Activated CD8-positive, alpha-beta memory T cell treated with anti-CD3 and anti-CD28 coated beads, Interleukin-2, amount 50 U/mL, for 24 hours (primary cell): ENCODE measurements at regions not wholly inside any gene's neighbourhood (a gene's known extent, or its start where the extent isn't known, plus 50 kb on each side); places are given as distances from the start of the nearest gene placed in this dataset.

Experiments
- DNase-seq: peaks from one replicate; pipeline ENCODE4 v3.0.0-alpha.2; 2020; ENCODE audit errors: extremely low read depth

DNA sequence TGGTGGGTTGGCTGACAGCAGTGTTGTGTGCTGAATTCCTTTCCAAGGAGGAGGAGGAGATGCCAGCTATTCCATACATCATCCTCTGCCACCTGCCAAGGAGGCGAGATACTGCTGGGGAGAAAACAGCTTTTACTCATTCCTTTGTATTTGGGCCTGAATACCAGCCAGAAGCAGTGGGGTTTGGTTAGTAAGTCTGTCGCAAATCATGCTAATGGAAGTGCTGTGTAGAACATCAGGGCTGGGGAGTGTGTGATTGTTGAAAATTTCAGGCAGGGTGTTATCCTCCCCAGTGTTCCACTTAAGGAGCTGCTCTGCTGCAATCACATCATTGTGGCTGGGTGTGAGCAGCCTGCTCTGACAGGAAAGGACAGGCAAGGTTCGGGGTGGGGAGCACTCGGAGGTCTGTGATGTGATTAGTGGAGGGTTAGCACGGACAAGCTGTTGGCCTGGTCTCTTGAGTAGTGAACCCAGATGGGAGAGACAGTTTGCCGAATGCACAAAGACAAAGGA is 128.2 kb upstream of the DLX2 start:
- DNase-seq, result no peak

DNA sequence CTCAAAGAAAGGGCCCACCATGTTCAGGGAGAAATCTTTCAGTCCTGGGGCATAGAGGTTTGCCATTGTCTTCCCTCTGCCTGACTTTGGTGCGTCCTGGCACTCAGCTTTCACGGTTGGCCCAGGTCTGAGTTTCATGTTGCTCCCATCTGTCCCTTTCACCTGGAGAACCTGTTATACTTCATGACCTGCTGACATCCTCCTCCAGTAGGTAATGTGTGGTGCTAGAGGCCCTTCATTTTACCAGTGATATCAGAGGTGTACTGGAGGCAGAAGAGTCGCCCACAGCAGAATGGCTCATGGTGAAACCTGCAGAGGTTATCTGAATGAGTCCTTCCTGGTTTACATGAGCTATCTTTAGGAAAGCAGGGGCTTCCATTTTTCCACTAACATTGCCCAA is 128.8 kb upstream of the DLX2 start:
- DNase-seq, result no peak

DNA sequence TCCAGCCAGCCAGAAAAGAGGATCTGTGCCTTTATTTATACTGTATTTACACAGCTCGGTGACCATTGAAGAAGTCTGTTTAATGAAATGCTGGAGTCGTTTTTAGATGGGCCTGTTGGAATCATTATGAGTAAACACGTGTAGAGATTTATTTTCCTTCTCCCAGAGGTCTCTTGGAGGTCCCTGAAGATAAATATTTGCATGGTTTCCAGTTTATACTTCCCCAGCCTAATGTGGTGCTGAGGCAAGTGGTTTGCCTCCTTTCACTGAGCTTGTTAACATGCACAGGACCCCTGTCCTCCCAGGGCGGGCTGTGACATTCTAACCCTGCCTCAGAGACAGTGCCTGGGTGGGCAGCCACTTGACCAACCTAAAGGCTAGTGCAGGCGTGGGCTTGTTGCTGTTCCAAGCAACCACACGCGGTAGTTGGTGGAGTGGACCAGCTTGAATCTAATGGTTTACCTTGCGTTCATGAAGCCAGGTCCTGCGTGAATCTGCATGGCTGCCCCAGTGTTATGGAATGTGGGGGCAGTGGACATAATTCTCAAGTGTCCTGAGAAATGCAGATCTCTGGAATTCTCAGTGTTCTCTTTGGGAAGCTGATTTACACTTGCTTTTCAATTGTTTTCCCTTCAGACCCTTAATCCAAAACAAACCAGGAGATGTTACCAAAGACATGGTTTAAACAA is 130.2 kb upstream of the DLX2 start:
- DNase-seq, result no peak

DNA sequence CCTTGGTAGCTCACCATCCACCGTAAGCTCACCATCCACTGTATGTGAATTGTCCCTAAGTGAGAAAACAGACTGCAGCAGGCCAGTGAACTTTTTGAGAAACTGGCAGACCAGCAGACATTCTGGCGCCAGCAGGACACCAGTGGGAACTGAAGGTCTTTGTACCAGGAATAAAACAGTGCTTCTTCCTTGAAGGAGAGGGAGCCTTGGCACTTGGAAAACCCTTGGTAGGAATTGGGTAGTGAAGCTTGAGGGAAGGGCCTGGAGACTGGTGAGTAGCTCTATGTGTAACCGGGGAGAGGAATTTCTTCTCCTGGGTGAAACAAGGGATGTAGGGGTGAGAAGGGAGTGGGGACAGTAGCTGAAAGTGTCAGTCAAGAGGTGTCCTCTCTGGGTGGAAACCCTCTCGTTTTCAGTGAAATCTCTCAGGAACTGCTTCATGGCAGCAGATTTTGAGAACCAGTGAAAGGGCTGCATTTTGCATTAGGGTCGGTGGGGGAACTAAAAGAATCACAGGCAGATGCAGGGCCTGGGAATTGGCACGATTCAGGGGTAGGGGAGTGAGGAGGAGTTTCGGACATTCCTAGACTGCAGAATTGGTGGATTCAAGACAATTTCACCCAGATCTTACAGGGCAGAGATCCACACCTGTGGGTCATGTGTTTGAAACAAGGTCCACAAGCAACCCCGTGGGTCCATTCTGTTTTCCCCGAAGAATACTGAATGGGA is 131.5 kb upstream of the DLX2 start:
- DNase-seq, result no peak

DNA sequence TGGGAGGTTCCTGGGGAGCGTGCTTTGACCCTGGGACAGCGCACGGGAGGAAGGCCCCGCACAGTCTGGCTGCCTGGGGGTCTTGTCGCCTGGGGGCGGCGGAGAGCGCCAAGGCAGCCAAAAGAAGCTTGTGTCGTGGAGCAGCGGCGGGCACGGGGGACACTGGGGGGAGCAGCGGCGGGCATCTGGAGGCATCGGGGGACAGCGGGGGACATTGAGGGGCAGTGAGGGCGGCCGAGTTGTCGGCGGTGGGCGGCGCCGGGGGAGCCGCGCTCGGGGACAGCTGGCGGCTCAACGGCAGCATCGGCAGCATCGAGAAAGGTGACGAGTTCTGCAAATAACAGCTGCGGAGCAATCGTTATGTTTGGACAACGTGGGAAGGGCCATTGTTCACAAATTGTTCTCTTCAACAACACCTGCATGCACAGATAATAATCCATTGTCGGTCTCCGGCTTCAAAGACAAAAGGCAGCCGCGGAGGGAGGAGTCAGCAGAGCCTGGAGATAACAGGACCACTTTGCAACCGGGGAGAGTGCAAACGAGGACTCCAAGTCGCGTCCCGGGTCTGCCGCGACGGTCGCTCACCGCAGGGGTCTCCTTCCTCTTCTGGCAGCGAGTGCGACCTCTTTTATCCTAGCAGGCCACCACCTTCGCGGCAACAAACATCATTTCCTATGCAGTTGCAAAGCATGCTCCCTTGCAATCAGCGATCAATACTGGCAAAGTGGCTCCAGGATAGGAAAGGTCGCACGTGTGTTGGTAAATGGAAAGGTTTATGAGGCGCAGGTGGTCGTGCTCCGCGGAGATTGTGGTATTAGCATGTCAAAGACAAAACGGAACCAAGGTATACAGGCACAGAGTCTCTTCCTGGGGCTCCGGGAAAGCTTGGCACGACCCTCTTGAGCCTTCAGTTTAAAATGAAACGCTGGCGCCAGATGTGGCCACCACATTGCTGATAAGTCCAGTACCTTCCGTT is 132.3 kb upstream of the DLX2 start:
- DNase-seq, result no peak

DNA sequence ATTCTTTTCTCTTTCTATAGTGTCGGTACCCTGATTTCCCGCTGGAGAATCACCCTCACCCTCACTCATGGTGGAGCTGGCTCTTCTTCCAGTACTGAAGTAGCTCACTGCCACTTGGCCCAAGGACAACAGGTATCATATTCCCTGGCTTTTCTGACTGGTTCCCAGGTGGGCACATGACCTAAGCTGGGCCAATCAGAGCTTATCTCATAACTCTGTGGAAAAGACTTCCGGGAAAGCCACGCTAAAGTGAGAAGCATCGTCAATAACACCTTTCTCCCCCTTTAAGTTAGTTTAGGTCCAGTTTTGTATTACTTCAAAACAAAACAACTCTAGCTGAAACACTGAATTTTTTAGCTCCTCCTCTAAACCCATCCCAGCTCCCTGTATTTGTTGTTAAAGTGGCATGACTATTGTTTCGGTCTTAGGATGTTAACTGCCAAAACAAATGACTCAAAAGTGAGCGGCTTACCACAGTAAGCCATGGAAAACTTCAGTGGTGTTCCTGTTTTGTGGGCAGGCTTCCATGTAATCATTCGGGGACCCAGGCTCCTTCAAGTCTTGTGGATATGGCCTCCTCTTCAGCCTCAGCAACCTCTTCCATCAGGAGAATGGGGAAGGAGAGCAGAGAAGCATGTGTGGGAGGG is 137.4 kb upstream of the DLX2 start:
- DNase-seq, result no peak

DNA sequence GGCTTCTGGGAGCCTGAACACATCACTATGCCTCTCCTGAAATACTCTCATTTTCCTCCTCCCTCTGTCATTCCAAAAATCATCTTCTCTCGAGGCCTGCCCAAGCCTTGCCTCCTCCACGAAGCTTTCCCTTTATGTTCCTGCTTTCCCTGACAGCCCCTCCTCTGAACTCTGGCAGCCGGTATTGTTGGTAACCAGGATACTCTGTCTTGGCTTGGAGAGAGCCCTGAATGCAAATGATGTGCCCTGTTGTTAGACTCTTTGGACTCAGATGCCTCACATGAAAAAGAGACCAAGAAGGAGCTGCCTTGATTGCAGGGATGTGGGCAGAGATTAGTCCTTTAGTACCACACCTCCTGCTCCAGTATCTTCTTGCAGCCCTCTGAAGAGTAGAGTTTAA is 138.5 kb upstream of the DLX2 start:
- DNase-seq, result no peak

DNA sequence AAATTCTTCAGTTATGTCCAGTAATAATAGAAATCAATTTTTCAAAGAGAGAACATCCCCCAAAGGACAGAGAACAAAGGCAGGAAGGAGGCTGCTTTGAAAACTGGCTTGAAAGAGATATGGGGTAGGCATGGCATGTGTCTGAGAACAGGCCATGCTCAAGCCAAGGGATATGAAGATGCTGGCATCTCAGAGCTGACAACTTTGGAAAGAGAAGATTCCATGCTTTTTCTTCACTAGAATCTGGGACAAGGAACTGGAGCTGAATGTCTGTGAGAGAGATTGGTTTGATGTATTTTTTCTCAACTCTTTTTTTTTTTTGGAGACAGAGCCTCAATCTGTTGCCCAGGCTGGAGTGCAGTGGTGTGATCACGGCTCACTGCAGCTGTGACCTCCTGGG is 139.8 kb upstream of the DLX2 start:
- no peak for DNase-seq

DNA sequence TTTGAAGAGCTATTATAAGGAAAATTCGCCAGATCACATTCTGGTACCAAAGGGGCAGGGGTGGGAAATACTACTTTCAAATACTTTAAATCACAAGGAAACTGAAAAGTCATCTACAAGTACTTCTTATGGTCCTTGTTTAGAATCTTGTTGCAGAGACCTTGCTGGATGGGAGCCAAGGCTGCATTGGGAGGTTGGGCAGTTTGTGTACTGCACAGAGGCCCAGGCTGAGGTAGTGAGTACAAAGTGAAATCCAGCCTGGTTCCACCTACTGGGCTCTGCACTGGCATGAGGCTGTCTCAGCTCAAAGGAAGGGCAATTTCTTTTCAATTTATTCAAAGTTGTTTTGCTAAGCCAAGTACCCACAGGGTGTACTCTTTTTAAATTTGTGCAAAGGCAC is 140.3 kb upstream of the DLX2 start:
- no peak for DNase-seq

DNA sequence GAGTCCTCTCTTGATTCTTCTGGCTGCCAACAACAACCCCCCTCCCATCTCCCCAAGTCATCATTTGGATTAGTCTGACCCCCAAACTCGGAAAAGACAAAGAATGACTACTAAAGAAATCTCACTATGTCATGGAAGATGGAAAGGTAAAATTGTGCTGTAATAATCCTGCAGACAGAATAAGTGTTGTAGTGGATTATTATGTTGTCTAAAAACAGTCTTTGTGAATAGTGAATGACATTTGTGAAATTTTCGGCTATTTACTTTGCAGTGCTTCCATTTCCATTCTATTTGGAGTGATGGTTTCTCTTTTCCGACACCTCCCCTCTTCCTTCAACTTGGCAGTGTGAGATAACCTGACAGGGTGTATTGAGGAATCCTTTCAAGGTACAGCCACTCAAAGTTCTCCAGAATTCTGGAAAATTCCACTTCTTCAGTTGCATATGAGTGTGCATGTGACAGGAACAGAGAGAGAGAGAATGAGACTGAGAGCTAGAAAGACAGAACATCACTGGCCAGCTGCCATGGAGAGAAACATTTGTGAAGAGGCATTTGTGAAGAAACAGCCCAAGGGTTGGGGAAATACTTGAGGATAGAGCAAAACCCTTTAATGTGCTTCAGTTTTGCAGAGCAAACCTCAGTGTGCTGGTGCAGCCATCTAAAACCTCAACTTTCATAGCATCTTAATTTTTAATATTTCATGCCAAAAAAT is 141.9 kb upstream of the DLX2 start:
- DNase-seq, result no peak

DNA sequence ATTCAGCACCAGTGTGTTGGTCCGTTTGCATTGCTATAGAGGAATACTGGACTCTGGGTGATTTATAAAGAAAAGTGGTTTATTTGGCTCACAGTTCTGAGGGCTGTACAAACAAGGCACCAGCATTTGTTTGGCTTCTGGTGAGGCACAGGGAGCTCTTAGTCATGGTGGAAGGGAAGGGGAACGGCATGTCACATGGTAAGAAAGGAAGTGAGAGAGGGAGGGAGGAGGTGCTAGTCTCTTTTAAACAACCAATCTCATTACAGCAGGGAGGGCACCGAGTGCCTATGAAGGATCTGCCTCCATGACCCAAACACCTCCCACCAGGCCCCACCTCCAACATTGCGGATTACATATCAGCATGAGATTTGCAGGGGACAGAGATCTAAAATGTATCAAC is 143.9 kb upstream of the DLX2 start:
- no peak for DNase-seq

DNA sequence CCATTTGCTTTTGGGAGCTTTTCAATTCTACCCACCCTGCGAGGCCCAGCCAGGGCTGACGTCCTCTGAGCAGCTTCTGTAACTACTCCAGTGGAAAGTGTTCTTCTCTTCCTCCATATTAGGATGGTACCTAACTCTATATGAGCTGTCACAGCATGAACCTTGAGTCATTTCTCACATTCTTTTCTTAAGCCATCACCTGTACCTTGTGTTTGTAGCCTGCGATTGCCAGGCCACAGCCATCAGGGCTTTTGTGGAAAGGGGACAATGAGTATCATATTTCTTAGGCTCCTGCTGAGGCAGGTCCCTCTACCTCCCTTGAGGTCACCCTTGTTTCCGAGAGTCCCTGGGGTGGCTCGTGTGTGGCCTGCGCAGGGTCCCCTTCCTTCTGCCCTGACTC is 144.5 kb upstream of the DLX2 start:
- DNase-seq, result no peak

DNA sequence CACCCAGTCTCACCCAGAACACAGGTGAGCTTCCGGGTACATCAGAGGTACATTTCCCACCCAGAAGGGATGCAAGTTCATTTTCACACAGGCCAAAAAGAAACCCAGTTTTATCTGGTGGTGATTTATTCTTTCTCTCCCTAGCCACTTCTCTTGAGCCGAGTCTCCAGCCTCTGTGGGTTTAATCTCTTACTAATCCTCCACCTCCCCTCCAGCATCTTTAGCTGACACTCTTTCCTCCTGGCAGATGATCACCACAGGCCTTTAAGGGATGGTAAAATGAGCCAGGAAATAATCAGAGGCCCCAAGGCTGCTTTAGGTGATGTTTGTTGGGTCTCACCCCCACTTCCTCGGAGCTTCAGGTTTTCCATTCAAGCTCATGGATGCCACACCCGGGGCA is 145.7 kb upstream of the DLX2 start:
- DNase-seq, result no peak

DNA sequence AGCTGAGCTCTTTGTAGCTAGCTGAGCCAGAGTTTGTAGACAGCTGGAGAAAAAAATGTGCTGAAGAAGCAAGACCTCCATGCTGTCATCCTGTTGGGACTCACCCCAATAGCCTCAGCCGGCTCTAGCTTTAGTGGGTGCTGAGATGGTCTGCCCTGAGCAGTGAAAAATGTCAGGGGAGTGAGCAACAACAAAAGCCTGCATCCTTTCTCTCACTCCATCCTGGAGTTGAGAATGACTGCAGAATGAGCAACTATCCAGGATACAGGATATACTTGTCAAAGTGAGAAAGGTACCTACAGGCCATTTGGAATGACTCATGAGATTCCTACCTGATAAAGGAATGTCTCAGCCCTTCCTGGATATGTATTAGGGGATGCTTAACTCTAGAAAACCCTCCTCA is 146.1 kb upstream of the DLX2 start:
- no peak for DNase-seq

DNA sequence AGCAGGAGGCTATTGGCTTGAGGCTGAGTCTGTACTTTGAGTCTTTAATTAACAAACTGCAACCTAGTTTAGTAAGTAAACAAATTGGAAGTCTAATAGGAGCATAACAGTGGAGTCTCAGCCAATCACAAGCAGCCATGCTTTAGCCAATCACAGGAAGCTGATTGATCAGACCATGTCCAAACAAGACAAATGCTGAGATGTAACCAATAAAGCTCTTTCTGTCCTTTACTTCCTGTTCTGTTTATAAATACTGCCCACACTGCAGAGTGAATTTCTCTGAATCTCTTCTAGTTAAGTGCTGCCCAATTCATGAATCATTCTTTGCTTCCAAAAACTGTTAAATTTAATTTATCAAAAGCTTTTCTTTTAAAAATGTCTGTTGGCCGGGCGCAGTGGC is 146.6 kb upstream of the DLX2 start:
- DNase-seq, result no peak

DNA sequence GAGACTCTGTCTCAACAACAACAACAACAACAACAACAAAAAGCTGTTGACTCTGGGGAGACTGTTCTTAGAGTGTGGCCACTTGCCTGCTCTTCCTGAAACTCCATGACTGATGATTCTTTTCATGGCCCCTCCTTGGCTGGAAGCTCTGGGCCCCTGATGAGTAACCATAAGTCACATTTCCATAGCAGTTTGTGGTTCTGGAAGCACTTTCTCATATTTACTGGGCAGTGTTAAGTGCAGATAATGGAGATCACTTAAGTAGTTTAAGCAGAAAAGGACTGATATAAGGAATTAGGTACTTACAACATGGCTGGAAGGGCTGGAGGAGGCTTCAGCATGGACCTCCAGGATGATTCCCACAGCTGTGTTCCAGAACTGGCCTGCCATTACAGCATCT is 147.3 kb upstream of the DLX2 start:
- DNase-seq, result no peak

DNA sequence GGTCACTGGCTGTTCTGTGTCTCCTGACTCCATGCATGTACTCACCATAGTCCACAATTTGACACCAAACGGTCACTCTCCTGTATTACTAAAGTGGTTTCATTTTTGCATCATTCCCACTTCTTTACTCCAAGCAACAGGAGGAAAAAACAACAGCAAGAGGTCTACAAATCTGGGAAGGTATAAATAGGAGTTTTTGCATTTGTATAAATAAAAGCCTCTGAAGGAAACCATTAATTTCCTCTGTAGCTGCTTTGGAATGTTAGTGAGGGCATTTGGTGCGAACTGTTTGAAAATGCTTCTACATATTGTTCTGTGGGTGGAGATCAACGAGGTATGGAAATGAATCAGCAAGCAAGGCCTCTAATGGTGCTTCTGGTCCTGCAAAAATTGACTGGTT is 148.5 kb upstream of the DLX2 start:
- DNase-seq, result no peak

DNA sequence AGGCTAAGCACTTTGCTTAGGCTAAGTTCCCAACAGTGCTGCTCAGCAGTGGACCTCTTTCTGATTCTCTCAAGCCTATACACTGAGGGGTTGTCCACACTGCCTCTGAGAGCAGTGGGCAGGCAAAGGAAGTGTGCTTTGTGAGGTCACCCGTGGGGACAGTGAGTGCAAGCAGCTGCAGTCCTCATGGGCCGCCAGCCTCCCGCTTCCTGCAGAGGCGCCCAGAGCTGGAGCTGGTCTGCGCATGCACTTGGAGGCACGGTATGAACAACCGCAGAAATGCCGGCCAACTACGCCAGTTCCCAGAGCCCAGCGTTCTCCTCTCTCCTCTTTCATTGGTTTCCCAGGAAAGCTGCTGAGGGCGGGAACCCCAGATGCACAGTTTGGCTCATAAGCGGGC is 149.5 kb upstream of the DLX2 start:
- DNase-seq, result no peak

DNA sequence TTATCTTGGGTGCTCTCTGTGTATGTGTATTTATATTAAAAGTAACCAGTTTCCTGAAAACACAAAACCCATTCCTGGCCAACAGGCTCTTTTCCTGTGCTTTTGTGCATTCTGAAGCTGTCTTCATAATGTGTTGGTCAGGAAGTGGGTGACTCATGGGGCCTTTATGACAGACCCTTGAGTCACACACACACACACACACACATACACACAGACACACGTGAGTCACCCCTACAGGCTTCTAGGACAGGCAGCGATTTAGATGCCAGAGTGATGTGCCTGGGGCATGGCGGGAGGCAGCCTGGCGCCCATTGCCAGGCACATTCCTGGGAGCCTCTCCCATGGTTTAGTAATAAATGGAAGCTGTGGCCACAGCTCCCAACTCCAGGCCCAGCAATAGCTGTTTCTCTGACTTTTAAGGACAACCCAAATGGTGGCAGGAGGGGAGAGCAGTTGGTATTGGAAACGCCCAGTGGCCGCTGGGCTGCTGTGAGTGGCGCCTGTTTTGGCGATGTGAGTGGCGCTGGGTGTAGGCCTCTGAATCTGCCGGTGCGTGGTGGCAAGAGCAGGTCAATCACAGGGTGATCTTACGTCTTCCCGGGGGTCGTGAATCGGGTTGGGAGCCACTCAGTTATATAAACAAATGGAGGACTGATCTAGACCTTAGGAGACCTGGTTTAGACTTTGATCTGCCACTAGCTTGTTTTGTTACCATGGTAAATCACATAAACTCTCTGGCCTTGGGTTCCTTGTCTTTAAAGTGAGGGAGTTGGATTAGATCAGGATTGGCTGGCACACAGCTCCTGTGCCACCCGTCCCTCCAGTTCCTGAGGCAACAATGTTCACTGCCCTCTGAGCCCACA is 150.7 kb upstream of the DLX2 start:
- DNase-seq, result peak; percentile 14

DNA sequence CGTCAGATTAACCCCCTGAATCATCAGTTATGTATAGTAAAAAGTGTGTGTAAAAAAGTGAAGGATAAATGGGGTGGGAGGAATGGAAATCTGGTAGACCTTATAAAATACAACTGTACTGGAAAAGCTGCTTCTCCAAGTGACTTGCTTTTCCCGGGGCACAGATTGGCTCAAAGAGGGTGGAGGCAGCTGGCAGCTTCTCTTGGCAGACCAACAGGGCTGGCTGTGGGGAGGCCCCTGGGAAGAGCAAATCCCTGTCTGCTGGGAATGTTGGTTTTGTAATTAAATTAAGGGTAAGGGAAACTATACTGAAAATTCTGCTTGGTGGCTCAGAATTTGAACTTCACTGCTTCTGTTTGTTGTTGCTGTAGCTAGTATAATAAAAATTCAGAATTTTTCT is 154.2 kb upstream of the DLX2 start:
- DNase-seq, result no peak
